Ishikawa (cell line): ENCODE measurements at regions not wholly inside any gene's neighbourhood (a gene's known extent, or its start where the extent isn't known, plus 50 kb on each side); places are given as distances from the start of the nearest gene placed in this dataset.

Experiments
- CEBPB ChIP-seq: IDR thresholded peaks from 2 replicates; pipeline ENCODE4 v1.6.1; 2012
- CREB1 ChIP-seq: IDR thresholded peaks from 2 replicates; pipeline ENCODE4 v1.6.1; 2012; ENCODE audit warnings: low read depth
- EGR1 ChIP-seq: IDR thresholded peaks from 2 replicates; pipeline ENCODE4 v1.6.1; 2012
- EP300 ChIP-seq: IDR thresholded peaks from 2 replicates; pipeline ENCODE4 v1.6.1; 2012; ENCODE audit warnings: borderline replicate concordance
- FOXM1 ChIP-seq: IDR thresholded peaks from 2 replicates; pipeline ENCODE4 v1.6.1; 2012; ENCODE audit warnings: low read depth, borderline replicate concordance
- NFIC ChIP-seq: IDR thresholded peaks from 2 replicates; pipeline ENCODE4 v1.6.1; 2012
- RAD21 ChIP-seq: IDR thresholded peaks from 2 replicates; pipeline ENCODE4 v1.6.1; 2012; ENCODE audit warnings: low read depth
- TAF1 ChIP-seq: IDR thresholded peaks from 2 replicates; pipeline ENCODE4 v1.6.1; 2012; ENCODE audit warnings: low read depth, mild to moderate bottlenecking
- TCF12 ChIP-seq: IDR thresholded peaks from 2 replicates; pipeline ENCODE4 v1.6.1; 2012; ENCODE audit warnings: low read depth
- TEAD4 ChIP-seq: IDR thresholded peaks from 2 replicates; pipeline ENCODE4 v1.6.1; 2012
- YY1 ChIP-seq: IDR thresholded peaks from 2 replicates; pipeline ENCODE4 v1.6.1; 2012; ENCODE audit warnings: low read depth
- ZBTB7A ChIP-seq: IDR thresholded peaks from 2 replicates; pipeline ENCODE4 v1.6.1; 2012; ENCODE audit warnings: low read depth
- TF ChIP-seq, protein P1 (sequence below): IDR thresholded peaks from 2 replicates; pipeline ENCODE4 v1.6.1; 2012
- TF ChIP-seq, protein P2 (sequence below): IDR thresholded peaks from 2 replicates; pipeline ENCODE4 v1.6.1; 2012; ENCODE audit warnings: low read depth, mild to moderate bottlenecking
- TF ChIP-seq, protein P3 (sequence below): IDR thresholded peaks from 2 replicates; pipeline ENCODE4 v1.6.1; 2012

DNA sequence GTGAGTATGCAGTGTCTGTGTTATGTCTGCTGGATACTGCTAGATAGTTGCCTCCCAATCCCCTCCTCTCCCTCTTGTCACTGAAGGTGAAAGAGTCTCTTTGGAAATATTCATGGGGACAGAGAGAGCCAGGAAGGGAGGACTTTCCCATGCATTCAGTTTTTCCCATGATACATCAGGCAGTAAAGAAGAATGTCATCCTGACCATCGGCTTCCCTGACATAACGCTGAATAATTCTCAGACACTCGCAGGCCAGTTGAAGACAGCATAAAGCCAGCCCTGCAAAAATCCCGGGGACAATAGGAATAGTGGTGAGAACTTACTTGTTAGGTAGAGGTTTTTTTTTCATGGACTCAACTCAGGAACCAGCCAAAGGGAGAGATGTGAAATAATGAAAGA lies 58.1 kb downstream of the KLF4 start:
- TF ChIP-seq YY1 (no peak), NFIC (no peak), ZBTB7A (no peak), TAF1 (no peak), TEAD4 (no peak), CEBPB (no peak), EGR1 (no peak), EP300 (no peak)
- TF ChIP-seq, protein P1, sequence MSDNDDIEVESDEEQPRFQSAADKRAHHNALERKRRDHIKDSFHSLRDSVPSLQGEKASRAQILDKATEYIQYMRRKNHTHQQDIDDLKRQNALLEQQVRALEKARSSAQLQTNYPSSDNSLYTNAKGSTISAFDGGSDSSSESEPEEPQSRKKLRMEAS: no peak
- TF ChIP-seq, protein P2, sequence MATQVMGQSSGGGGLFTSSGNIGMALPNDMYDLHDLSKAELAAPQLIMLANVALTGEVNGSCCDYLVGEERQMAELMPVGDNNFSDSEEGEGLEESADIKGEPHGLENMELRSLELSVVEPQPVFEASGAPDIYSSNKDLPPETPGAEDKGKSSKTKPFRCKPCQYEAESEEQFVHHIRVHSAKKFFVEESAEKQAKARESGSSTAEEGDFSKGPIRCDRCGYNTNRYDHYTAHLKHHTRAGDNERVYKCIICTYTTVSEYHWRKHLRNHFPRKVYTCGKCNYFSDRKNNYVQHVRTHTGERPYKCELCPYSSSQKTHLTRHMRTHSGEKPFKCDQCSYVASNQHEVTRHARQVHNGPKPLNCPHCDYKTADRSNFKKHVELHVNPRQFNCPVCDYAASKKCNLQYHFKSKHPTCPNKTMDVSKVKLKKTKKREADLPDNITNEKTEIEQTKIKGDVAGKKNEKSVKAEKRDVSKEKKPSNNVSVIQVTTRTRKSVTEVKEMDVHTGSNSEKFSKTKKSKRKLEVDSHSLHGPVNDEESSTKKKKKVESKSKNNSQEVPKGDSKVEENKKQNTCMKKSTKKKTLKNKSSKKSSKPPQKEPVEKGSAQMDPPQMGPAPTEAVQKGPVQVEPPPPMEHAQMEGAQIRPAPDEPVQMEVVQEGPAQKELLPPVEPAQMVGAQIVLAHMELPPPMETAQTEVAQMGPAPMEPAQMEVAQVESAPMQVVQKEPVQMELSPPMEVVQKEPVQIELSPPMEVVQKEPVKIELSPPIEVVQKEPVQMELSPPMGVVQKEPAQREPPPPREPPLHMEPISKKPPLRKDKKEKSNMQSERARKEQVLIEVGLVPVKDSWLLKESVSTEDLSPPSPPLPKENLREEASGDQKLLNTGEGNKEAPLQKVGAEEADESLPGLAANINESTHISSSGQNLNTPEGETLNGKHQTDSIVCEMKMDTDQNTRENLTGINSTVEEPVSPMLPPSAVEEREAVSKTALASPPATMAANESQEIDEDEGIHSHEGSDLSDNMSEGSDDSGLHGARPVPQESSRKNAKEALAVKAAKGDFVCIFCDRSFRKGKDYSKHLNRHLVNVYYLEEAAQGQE: no peak

DNA sequence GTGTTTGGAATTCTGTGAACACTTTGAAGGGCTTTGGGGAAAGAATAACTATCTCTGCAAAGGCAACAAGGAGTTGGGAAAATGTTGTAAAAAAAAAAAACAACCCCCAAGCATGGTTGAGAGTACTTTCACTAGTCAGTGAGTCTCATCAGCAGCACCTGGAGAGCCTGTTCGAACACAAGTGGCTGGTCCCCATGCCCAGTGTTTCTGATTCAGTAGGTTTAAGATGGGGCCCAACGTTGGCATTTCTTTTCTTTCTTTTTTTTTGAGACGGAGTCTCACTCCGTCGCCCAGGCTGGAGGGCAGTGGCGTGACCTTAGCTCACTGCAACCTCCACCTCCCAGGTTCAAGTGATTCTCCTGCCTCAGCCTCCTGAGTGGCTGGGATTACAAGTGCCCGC lies 59.5 kb downstream of the KLF4 start:
- no peak for TF ChIP-seq TEAD4
- TF ChIP-seq, protein P2: no peak
- TF ChIP-seq CREB1: no peak

DNA sequence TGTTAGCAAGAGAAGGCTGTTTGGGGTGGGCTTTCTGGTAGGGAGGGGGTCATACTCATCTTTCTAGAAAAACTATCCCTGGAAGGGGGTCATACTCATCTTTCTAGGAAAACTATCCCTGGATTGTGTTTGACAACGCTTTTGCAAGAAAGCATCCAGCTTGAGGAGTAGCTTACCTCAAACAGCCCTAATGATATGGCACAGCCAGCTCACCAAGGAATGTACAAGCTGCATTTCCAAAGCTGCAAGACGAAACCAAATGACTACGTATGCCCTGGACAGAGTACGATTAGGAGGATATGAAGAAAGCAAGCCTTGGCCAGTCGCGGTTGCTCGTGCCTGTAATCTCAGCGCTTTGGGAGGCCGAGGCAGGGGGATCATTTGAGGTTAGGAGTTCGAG lies 63.4 kb downstream of the KLF4 start:
- no peak for TF ChIP-seq NFIC
- TF ChIP-seq TCF12: no peak
- no peak for TF ChIP-seq TAF1

DNA sequence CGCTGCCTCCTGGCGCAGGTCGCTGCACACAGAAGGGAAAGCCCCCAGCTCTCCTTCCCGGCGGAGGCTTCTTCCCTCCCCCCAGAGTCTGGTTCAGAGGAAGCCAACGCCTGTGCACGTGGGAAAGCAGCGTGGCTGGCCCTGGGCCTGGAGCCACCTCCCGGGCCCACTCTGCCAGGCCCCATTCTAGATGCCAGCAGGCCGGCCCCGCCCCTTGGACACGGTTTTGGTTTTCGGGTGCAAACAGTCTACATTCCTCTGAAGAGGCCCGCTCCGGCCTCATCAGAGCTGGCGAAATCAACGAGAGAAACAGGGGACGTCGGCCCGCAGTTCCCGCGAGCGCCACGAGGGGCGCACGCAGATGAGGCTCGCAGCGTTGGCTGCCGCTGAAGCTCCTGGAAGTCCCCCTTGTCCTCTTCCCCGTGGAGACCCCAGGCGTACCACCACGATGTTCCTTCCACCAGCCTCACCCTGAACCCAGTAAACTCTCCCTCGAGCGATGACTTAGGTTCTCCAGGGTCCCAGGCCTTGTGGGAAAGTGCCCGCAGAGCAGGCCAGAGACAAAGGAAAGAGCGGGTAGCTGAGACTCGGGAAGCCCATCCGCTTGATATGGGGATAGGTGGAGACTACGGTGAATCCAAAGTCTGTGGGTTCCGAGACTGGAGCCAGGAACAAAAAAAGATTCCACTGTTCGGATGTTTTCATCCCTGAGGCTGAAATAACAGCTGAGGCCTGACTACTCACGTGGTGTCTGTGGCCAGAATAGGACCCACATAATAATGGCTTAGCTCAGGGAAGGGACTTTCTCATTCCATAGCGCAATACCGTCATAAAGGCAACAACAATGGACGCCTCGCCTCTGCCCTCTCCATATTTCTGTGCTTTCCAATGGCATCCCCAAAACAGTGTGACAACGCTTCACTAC lies 64.2 kb downstream of the KLF4 start:
- TF ChIP-seq TAF1 (no peak), CREB1 (no peak), NFIC (no peak), EGR1 (no peak), CEBPB (no peak), EP300 (no peak), ZBTB7A (no peak), YY1 (no peak), TCF12 (no peak), TEAD4 (no peak), RAD21 (no peak), FOXM1 (no peak)
- TF ChIP-seq, protein P1: no peak
- TF ChIP-seq, protein P3, sequence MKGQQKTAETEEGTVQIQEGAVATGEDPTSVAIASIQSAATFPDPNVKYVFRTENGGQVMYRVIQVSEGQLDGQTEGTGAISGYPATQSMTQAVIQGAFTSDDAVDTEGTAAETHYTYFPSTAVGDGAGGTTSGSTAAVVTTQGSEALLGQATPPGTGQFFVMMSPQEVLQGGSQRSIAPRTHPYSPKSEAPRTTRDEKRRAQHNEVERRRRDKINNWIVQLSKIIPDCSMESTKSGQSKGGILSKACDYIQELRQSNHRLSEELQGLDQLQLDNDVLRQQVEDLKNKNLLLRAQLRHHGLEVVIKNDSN: no peak
- TF ChIP-seq, protein P2: no peak

DNA sequence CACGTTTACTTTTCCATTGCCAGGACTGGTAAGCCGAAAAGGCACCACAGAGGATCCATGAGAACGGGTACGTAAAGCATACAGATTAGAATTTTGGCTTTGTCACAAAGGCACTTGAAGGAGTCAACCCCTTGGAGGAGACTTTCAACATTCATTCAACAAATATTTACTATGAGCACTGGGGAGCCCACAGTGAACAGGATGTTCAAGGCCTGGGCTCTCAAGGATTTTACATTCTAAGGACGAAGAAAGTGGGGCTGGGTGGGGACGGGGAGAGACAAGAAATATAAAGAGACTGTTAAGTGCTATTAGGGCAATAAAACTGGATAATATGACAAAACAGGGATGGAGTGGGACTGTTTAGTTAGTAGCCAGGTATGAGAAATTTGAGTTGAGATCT lies 66.0 kb downstream of the KLF4 start:
- TF ChIP-seq, protein P1: no peak
- TF ChIP-seq FOXM1 (no peak), EP300 (no peak)
